OCI-LY7 (cell line): ENCODE measurements at regions not wholly inside any gene's neighbourhood (a gene's known extent, or its start where the extent isn't known, plus 50 kb on each side); places are given as distances from the start of the nearest gene placed in this dataset.
"Not testable (repeated sequence)": the region's sequence is repeated elsewhere in the genome, so short reads cannot be mapped to it uniquely, and the experiment has no call there.

Experiments
- EZH2phosphoT487 ChIP-seq: fragments of 200-600 bp; sonication (generic); IDR thresholded peaks from 2 replicates; pipeline ENCODE4 v1.6.1; 2018; ENCODE audit warnings: low read depth, borderline replicate concordance, mild to moderate bottlenecking, mixed run types, antibody characterized with exemption, low read length, moderate library complexity, mixed read lengths
- TF ChIP-seq, protein P1 (sequence below): fragments of 200-600 bp; sonication (generic); conservative IDR thresholded peaks from 2 replicates; pipeline ENCODE4 v1.5.1; 2014; ENCODE audit warnings: mild to moderate bottlenecking, antibody characterized with exemption, low read length, moderate library complexity, mixed read lengths

DNA sequence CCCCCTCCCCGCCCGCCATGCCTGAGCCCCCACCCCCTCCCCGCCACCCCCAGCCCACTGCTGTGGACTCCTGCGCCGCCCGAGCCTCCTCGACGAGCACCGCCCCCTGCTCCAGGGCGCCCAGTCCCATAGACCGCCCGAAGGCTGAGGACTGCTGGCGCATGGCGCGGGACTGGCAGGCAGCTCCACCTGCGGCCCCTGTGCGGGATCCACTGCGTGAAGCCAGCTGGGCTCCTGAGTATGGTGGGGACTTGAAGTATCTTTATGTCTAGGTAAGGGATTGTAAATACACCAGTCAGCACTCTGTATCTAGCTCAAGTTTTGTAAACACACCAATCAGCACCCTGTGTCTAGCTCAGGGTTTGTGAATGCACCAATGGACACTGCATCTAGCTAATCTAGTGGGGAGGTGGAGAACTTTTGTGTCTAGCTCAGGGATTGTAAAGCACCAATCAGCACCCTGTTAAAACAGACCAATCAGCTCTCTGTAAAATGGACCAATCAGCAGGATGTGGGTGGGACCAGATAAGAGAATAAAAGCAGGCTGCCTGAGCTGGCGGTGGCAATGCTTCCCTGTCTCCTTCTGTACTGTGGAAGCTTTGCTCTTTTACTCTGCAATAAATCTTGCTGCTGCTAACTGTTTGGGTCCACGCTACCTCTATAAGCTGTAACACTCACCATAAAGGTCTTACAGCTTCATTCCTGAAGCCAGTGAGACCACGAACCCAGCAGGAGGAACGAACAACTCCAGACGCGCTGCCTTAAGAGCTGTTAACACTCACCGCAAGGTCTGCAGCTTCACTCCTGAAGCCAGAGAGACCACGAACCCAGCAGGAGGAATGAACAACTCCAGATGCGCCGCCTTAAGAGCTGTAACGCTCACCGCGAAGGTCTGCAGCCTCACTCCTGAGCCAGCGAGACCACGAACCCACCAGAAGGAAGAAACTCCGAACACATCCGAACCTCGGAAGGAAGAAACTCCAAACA is 66.6 kb upstream of the SLC8A3 start:
- TF ChIP-seq, protein P1, sequence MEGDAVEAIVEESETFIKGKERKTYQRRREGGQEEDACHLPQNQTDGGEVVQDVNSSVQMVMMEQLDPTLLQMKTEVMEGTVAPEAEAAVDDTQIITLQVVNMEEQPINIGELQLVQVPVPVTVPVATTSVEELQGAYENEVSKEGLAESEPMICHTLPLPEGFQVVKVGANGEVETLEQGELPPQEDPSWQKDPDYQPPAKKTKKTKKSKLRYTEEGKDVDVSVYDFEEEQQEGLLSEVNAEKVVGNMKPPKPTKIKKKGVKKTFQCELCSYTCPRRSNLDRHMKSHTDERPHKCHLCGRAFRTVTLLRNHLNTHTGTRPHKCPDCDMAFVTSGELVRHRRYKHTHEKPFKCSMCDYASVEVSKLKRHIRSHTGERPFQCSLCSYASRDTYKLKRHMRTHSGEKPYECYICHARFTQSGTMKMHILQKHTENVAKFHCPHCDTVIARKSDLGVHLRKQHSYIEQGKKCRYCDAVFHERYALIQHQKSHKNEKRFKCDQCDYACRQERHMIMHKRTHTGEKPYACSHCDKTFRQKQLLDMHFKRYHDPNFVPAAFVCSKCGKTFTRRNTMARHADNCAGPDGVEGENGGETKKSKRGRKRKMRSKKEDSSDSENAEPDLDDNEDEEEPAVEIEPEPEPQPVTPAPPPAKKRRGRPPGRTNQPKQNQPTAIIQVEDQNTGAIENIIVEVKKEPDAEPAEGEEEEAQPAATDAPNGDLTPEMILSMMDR = not testable (repeated sequence)
- not testable (repeated sequence) for TF ChIP-seq EZH2phosphoT487
